ENCODE measurements at regions not wholly inside any gene's neighbourhood (a gene's known extent, or its start where the extent isn't known, plus 50 kb on each side); places are given as distances from the start of the nearest gene placed in this dataset.

DNA sequence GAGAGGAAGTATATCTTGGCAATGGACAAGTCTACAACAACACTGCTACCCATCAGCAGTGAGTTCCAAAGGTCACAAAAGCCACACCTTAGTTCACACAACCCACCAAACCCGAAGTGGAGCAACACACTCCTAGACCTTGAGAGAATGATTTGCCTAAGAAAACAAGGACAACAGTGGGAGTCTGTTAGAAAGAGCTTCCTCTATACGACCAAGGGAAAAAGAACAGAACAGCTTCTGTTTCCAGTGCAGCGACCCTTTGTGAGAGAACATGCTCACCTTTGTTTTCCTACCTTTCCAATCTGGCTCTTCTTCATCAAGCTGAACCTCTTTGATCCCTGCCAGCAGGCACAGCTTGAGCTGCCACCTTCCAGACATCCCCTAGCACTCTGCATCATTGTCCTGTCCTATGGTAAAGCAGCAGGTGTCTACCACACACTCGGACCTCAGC lies 56.7 kb upstream of the PALMD start (continued):
- TF ChIP-seq ZSCAN9 (CRISPR knock-in tag; IDR thresholded peaks at IDR 0.05; ENCODE audit: borderline replicate concordance) (no peak), E2F5 (CRISPR knock-in tag; conservative IDR thresholded peaks at IDR 0.05) (no peak), ZSCAN31 (CRISPR knock-in tag; IDR thresholded peaks at IDR 0.05; ENCODE audit: low read depth) (no peak), TRAFD1 (CRISPR knock-in tag; IDR thresholded peaks at IDR 0.05; ENCODE audit: borderline replicate concordance) (no peak), ZNF605 (CRISPR knock-in tag; IDR thresholded peaks at IDR 0.05) (no peak), RCOR2 (CRISPR knock-in tag; IDR thresholded peaks at IDR 0.05) (peak; percentile 86), NONO (IDR thresholded peaks at IDR 0.05) (no peak), NONO (CRISPR knock-in tag; conservative IDR thresholded peaks at IDR 0.05) (peak; percentile 63; the same call in 1 of the 2 replicates), ZFP41 (CRISPR knock-in tag; IDR thresholded peaks at IDR 0.05; ENCODE audit: borderline replicate concordance) (no peak), CEBPZ (IDR thresholded peaks at IDR 0.05; ENCODE audit: low read length) (no peak), ZNF431 (CRISPR knock-in tag; IDR thresholded peaks at IDR 0.05; ENCODE audit: borderline replicate concordance, low read depth) (no peak), ZNF788 (CRISPR knock-in tag; IDR thresholded peaks at IDR 0.05; ENCODE audit: borderline replicate concordance) (no peak), TBP (CRISPR knock-in tag; IDR thresholded peaks at IDR 0.05) (no peak), REXO4 (CRISPR knock-in tag; IDR thresholded peaks at IDR 0.05; ENCODE audit: borderline replicate concordance) (no peak), NR2F6 (IDR thresholded peaks at IDR 0.05) (peak; percentile 77), NR2F6 (CRISPR knock-in tag; IDR thresholded peaks at IDR 0.05) (peak; percentile 85), XBP1 (CRISPR knock-in tag; IDR thresholded peaks at IDR 0.05) (no peak), PHF21A (CRISPR knock-in tag; IDR thresholded peaks at IDR 0.05) (peak; percentile 64), POLR2AphosphoS5 (IDR thresholded peaks at IDR 0.05; ENCODE audit: low read depth, low read length) (no peak), KMT2A (CRISPR knock-in tag; IDR thresholded peaks at IDR 0.05) (0 out of 2 replicates have a peak, but pooled peaks have one; percentile 27), ZNF274 (CRISPR knock-in tag; IDR thresholded peaks at IDR 0.05) (no peak)
- TF ChIP-seq, protein P1, sequence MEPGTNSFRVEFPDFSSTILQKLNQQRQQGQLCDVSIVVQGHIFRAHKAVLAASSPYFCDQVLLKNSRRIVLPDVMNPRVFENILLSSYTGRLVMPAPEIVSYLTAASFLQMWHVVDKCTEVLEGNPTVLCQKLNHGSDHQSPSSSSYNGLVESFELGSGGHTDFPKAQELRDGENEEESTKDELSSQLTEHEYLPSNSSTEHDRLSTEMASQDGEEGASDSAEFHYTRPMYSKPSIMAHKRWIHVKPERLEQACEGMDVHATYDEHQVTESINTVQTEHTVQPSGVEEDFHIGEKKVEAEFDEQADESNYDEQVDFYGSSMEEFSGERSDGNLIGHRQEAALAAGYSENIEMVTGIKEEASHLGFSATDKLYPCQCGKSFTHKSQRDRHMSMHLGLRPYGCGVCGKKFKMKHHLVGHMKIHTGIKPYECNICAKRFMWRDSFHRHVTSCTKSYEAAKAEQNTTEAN (CRISPR knock-in tag; conservative IDR thresholded peaks at IDR 0.05), result peak; percentile 39; the same call in 1 of the 2 replicates
- TF ChIP-seq, protein P2, sequence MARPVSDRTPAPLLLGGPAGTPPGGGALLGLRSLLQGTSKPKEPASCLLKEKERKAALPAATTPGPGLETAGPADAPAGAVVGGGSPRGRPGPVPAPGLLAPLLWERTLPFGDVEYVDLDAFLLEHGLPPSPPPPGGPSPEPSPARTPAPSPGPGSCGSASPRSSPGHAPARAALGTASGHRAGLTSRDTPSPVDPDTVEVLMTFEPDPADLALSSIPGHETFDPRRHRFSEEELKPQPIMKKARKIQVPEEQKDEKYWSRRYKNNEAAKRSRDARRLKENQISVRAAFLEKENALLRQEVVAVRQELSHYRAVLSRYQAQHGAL (CRISPR knock-in tag; IDR thresholded peaks at IDR 0.05; ENCODE audit: not compliant biosample characterization), result no peak
